ENCODE measurements at regions not wholly inside any gene's neighbourhood (a gene's known extent, or its start where the extent isn't known, plus 50 kb on each side); places are given as distances from the start of the nearest gene placed in this dataset.

DNA sequence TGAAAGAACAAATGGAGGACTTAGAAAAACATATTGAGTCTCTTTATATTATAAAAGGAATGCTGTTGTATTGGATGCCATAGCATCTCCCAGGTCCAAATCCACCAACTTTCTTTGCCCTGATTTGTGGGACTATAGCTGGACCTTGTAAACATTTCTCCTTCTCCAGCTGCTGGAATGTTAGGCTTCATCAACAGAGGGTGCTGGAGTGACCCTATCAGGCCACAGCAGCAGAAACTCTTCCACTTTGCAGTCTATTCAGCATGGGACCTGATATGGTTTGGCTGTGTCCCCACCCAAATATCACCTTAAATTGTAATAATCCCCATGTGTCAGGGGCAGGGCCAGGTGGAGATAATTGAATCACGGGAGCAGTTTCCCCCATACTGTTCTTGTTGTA is 138.4 kb upstream of the ARL4C start:
- TF ChIP-seq, protein P1, sequence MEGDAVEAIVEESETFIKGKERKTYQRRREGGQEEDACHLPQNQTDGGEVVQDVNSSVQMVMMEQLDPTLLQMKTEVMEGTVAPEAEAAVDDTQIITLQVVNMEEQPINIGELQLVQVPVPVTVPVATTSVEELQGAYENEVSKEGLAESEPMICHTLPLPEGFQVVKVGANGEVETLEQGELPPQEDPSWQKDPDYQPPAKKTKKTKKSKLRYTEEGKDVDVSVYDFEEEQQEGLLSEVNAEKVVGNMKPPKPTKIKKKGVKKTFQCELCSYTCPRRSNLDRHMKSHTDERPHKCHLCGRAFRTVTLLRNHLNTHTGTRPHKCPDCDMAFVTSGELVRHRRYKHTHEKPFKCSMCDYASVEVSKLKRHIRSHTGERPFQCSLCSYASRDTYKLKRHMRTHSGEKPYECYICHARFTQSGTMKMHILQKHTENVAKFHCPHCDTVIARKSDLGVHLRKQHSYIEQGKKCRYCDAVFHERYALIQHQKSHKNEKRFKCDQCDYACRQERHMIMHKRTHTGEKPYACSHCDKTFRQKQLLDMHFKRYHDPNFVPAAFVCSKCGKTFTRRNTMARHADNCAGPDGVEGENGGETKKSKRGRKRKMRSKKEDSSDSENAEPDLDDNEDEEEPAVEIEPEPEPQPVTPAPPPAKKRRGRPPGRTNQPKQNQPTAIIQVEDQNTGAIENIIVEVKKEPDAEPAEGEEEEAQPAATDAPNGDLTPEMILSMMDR (IDR thresholded peaks at IDR 0.05), result no peak
- TF ChIP-seq, protein P2, sequence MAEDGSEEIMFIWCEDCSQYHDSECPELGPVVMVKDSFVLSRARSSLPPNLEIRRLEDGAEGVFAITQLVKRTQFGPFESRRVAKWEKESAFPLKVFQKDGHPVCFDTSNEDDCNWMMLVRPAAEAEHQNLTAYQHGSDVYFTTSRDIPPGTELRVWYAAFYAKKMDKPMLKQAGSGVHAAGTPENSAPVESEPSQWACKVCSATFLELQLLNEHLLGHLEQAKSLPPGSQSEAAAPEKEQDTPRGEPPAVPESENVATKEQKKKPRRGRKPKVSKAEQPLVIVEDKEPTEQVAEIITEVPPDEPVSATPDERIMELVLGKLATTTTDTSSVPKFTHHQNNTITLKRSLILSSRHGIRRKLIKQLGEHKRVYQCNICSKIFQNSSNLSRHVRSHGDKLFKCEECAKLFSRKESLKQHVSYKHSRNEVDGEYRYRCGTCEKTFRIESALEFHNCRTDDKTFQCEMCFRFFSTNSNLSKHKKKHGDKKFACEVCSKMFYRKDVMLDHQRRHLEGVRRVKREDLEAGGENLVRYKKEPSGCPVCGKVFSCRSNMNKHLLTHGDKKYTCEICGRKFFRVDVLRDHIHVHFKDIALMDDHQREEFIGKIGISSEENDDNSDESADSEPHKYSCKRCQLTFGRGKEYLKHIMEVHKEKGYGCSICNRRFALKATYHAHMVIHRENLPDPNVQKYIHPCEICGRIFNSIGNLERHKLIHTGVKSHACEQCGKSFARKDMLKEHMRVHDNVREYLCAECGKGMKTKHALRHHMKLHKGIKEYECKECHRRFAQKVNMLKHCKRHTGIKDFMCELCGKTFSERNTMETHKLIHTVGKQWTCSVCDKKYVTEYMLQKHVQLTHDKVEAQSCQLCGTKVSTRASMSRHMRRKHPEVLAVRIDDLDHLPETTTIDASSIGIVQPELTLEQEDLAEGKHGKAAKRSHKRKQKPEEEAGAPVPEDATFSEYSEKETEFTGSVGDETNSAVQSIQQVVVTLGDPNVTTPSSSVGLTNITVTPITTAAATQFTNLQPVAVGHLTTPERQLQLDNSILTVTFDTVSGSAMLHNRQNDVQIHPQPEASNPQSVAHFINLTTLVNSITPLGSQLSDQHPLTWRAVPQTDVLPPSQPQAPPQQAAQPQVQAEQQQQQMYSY (CRISPR knock-in tag; IDR thresholded peaks at IDR 0.05), result no peak
- TF ChIP-seq, protein P3, sequence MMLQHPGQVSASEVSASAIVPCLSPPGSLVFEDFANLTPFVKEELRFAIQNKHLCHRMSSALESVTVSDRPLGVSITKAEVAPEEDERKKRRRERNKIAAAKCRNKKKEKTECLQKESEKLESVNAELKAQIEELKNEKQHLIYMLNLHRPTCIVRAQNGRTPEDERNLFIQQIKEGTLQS (CRISPR knock-in tag; conservative IDR thresholded peaks at IDR 0.05), result no peak
- TF ChIP-seq, protein P4, sequence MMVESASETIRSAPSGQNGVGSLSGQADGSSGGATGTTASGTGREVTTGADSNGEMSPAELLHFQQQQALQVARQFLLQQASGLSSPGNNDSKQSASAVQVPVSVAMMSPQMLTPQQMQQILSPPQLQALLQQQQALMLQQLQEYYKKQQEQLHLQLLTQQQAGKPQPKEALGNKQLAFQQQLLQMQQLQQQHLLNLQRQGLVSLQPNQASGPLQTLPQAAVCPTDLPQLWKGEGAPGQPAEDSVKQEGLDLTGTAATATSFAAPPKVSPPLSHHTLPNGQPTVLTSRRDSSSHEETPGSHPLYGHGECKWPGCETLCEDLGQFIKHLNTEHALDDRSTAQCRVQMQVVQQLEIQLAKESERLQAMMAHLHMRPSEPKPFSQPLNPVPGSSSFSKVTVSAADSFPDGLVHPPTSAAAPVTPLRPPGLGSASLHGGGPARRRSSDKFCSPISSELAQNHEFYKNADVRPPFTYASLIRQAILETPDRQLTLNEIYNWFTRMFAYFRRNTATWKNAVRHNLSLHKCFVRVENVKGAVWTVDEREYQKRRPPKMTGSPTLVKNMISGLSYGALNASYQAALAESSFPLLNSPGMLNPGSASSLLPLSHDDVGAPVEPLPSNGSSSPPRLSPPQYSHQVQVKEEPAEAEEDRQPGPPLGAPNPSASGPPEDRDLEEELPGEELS (CRISPR knock-in tag; IDR thresholded peaks at IDR 0.05), result no peak
- no peak for TF ChIP-seq NR2C2 (CRISPR knock-in tag; IDR thresholded peaks at IDR 0.05)
- TF ChIP-seq ELF4 (CRISPR knock-in tag; IDR thresholded peaks at IDR 0.05; ENCODE audit: low read depth), result no peak
- TF ChIP-seq ZNF263 (CRISPR knock-in tag; IDR thresholded peaks at IDR 0.05; ENCODE audit: low read depth), result no peak
- TF ChIP-seq SP1 (CRISPR knock-in tag; conservative IDR thresholded peaks at IDR 0.05), result no peak

All from WTC11 (cell line).